BE2C (cell line): ENCODE measurements at regions not wholly inside any gene's neighbourhood (a gene's known extent, or its start where the extent isn't known, plus 50 kb on each side); places are given as distances from the start of the nearest gene placed in this dataset.
"Not testable (repeated sequence)": the region's sequence is repeated elsewhere in the genome, so short reads cannot be mapped to it uniquely, and the experiment has no call there.

ENCODE experiments used
- DNase-seq: peaks from one replicate; pipeline ENCODE4 v3.0.0-alpha.2; 2020
- H3K27me3 ChIP-seq: fragments of 250-450 bp; sonication (Bioruptor Pico); 2 replicates; pipeline ENCODE4 v1.5.1; 2020; ENCODE audit warnings: mild to moderate bottlenecking
- H3K36me3 ChIP-seq: fragments of 250-450 bp; sonication (Bioruptor Pico); 2 replicates; pipeline ENCODE4 v1.5.1; 2020; ENCODE audit warnings: mild to moderate bottlenecking
- H3K4me1 ChIP-seq: fragments of 250-450 bp; sonication (Bioruptor Pico); 2 replicates; pipeline ENCODE4 v1.5.1; 2020
- H3K4me3 ChIP-seq: 2 replicates; pipeline ENCODE4 v1.5.1; 2011; ENCODE audit warnings: low read depth, low read length
- H3K9me3 ChIP-seq: fragments of 250-450 bp; sonication (Bioruptor Pico); 2 replicates; pipeline ENCODE4 v1.5.1; 2020
- TF ChIP-seq, protein P1 (sequence below): IDR thresholded peaks from 2 replicates; pipeline ENCODE4 v1.5.1; 2012; ENCODE audit warnings: mild to moderate bottlenecking, low read depth, low read length

DNA sequence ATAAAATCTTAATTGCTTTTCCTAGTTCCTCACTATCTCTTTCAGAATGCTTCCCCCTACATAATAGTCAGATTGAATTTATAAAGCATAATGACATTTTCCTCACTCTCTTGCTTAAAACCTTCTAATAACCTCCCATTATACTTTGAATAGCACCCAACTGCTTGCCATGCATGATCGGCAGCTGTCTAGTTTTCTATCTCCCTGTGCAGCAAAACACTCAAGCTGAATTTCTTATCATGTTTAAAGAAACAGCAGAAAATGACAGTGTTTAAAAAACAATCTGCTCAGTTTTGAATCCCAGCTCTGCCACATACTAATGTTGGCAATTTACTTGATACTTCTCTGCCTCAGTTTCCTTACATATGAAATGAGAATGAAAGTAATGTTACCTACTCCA lies 947.1 kb upstream of the HS3ST1 start:
- DNase-seq: no peak
- TF ChIP-seq, protein P1, sequence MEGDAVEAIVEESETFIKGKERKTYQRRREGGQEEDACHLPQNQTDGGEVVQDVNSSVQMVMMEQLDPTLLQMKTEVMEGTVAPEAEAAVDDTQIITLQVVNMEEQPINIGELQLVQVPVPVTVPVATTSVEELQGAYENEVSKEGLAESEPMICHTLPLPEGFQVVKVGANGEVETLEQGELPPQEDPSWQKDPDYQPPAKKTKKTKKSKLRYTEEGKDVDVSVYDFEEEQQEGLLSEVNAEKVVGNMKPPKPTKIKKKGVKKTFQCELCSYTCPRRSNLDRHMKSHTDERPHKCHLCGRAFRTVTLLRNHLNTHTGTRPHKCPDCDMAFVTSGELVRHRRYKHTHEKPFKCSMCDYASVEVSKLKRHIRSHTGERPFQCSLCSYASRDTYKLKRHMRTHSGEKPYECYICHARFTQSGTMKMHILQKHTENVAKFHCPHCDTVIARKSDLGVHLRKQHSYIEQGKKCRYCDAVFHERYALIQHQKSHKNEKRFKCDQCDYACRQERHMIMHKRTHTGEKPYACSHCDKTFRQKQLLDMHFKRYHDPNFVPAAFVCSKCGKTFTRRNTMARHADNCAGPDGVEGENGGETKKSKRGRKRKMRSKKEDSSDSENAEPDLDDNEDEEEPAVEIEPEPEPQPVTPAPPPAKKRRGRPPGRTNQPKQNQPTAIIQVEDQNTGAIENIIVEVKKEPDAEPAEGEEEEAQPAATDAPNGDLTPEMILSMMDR: no peak
- H3K4me3 ChIP-seq: no peak overlapping the region

DNA sequence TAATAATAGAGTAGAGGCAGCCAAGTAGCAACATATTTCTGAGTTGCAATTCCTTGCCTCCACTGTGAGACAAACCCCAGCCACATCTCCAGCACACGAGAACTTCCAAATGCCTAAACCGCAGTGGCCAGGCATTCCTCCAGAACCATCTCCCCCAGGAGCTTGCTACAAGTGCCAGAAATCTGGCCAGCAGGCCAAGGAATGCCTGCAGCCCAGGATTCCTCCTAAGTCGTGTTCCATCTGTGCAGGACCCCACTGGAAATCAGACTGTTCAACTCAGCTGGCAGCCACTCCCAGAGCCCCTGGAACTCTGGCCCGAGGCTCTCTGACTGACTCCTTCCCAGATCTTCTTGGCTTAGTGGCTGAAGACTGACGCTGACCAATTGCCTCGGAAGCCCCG lies 937.2 kb upstream of the HS3ST1 start:
- H3K36me3 ChIP-seq, DNase-seq, H3K9me3 ChIP-seq, H3K4me3 ChIP-seq, H3K27me3 ChIP-seq, H3K4me1 ChIP-seq: not testable (repeated sequence)

More for the DNA sequence above, 947.1 kb upstream of the HS3ST1 start:
- no peaks in the 10 kb centered on the region for H3K27me3 ChIP-seq
- H3K4me1 ChIP-seq: no peaks in the 10 kb centered on the region
- no peaks in the 10 kb centered on the region for H3K36me3 ChIP-seq
- no peaks in the 10 kb centered on the region for H3K9me3 ChIP-seq

DNA sequence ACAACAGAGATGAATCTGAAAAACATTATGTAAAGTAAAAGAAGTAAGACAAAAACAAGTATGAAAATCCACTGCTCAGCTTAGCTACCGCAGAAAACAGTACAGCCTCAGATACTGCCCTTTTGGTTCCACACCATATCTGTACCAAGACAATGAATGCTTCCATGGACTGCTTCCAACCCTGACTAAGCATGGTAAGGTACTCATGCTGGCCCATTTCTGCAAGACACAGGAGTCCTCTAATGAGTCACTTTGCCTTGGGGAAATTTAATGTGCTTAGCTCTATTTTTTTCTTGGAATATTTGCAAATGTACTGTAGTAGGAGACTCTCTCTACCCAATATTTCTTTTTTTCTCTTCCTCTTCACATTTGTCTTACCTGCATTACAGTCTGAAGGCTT lies 931.7 kb upstream of the HS3ST1 start:
- no peaks in the 10 kb centered on the region for H3K36me3 ChIP-seq
- H3K27me3 ChIP-seq: no peaks in the 10 kb centered on the region
- TF ChIP-seq, protein P1: no peak
- DNase-seq: no peak
- H3K4me3 ChIP-seq: no peak overlapping the region
- H3K9me3 ChIP-seq: no peaks in the 10 kb centered on the region
- no peaks in the 10 kb centered on the region for H3K4me1 ChIP-seq

DNA sequence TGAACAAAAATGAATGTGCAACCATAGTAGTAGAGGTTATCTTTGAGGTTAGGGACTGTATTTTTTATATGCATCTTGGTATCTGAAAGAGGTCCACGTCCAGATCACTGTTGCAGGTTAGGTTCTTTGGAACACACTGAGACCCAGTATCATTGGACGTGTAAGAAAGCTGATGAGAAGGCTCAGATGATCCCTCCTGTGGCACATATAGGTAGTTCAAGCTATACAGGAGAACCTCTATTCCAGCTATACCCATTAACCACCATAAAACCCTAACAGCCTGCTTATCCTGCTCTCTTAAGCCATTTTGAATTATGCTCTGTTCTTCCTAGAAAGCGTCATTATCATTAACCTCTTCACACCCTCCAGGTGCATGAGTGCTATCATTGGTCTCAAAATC lies 930.7 kb upstream of the HS3ST1 start:
- Histone ChIP-seq H3K36me3 (no peaks in the 10 kb centered on the region), H3K4me3 (no peak overlapping the region), H3K9me3 (no peaks in the 10 kb centered on the region), H3K27me3 (no peaks in the 10 kb centered on the region), H3K4me1 (no peaks in the 10 kb centered on the region)
- TF ChIP-seq, protein P1: no peak
- DNase-seq: no peak

DNA sequence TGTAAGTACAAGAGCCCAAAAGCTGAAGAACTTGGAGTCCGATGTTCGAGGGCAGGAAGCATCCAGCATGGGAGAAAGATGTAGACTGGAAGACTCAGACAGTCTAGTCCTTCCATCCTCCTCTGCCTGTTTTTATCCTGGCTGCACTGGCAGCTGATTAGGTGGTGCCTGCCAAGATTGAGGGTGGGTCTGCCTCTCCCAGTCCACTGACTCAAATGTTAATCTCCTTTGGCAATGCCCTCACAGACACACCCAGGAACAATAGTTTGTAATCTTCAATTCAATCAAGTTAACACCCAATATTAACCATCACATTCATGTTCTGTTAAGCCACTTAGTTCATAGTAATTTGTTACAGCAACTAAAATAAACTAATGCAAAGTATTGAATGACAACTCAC lies 904.4 kb upstream of the HS3ST1 start:
- H3K27me3 ChIP-seq, H3K4me3 ChIP-seq, H3K36me3 ChIP-seq, DNase-seq, H3K9me3 ChIP-seq, H3K4me1 ChIP-seq: not testable (repeated sequence)

DNA sequence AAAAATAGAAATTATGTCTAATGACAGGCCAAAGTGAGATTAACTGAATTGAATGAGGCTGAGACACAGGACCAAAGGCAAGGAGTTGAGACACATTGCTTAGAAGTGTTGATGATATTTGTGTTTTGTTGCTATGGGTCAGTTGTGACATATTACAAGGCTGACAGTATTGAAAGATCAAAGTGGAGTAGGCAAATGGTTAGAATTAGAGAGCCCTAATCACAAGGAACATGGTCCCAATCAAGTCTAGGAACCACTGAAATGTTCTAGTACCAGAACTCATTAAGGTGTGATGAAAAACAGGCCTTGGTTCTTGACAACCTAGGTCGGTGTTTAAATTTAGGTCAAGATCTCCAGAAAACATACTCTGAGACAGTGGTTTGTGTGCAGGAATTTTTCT lies 896.3 kb upstream of the HS3ST1 start:
- no peak for DNase-seq
- Histone ChIP-seq H3K27me3 (no peaks in the 10 kb centered on the region), H3K4me1 (no peaks in the 10 kb centered on the region), H3K36me3 (no peaks in the 10 kb centered on the region), H3K9me3 (no peaks in the 10 kb centered on the region; the same call in 1 of the 2 replicates), H3K4me3 (no peak overlapping the region)
- TF ChIP-seq, protein P1: no peak

DNA sequence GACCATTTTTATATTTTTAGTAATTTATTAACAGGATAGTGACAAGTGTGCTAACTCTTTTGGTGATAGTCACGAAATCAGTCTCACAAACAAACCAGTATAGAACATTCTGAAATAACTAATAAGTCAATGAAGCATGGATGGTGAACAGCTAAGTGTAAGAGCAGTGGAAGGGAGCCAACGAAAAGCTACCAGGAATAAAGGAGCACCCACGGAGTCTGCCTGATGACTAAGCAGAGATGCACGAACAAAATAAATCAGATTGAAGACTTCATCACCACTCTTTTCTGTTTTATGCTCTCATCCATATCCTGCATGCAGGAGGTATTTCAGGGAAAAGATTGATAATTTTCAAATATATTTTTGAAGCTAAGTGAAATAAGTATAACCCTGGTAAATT lies 891.1 kb upstream of the HS3ST1 start:
- H3K36me3 ChIP-seq: no peaks in the 10 kb centered on the region
- TF ChIP-seq, protein P1: no peak
- no peak for DNase-seq
- H3K9me3 ChIP-seq: no peaks in the 10 kb centered on the region
- H3K4me3 ChIP-seq: no peak overlapping the region
- no peaks in the 10 kb centered on the region for H3K27me3 ChIP-seq
- no peaks in the 10 kb centered on the region for H3K4me1 ChIP-seq
